ENCODE measurements at regions not wholly inside any gene's neighbourhood (a gene's known extent, or its start where the extent isn't known, plus 50 kb on each side); places are given as distances from the start of the nearest gene placed in this dataset.

GRCh38 chr2:66198873-66199272 is 236.1 kb upstream of the MEIS1 start:
- no peaks in the 10 kb centered on the region for H3K36me3 ChIP-seq (ENCODE audit: low read depth, missing control alignments)
- DNase-seq = no peak
- no peak overlapping the region for H3K27ac ChIP-seq
- H3K4me3 ChIP-seq = no peak overlapping the region
- TF ChIP-seq POLR2A (IDR thresholded peaks at IDR 0.05) (no peak), CTCF (IDR thresholded peaks at IDR 0.05) (no peak)
- H3K4me1 ChIP-seq = no peaks in the 10 kb centered on the region
- intact Hi-C loops (cut with DNase I; ENCODE audit: low total_unique reads) = no loop called here
- H3K27me3 ChIP-seq = no peaks in the 10 kb centered on the region
- no peaks in the 10 kb centered on the region for H3K9me3 ChIP-seq

DNA sequence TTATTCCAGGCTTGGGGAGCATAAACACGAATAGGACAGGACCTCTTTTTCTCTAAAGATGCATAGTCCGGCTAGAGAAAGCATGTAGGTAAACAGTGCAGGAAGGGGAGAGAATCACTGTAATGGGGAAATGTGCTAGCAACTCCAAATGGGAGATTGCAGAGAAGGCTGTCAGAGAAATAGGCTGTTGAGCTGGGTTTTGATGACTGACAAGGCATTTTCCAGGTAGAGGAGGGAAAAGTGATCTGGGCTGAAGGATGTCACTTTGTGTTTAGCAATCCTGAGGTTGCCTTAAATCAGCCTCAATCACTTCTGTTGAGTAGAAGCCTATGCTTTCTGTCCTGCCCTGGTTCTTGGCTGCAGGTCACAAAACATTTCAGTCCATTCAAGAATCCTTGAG is 242.0 kb upstream of the MEIS1 start:
- Histone ChIP-seq H3K4me1 (no peaks in the 10 kb centered on the region), H3K36me3 (ENCODE audit: low read depth, missing control alignments) (no peaks in the 10 kb centered on the region), H3K27ac (no peak overlapping the region), H3K4me3 (no peak overlapping the region), H3K27me3 (no peaks in the 10 kb centered on the region), H3K9me3 (no peaks in the 10 kb centered on the region)
- no peak for DNase-seq
- intact Hi-C loops (cut with DNase I; ENCODE audit: low total_unique reads) = no loop called here
- WGBS, 2 donors = 78 to 84% methylated on average over 2 of the region's 2 CpGs
- TF ChIP-seq CTCF (IDR thresholded peaks at IDR 0.05) (no peak), POLR2A (IDR thresholded peaks at IDR 0.05) (no peak)

DNA sequence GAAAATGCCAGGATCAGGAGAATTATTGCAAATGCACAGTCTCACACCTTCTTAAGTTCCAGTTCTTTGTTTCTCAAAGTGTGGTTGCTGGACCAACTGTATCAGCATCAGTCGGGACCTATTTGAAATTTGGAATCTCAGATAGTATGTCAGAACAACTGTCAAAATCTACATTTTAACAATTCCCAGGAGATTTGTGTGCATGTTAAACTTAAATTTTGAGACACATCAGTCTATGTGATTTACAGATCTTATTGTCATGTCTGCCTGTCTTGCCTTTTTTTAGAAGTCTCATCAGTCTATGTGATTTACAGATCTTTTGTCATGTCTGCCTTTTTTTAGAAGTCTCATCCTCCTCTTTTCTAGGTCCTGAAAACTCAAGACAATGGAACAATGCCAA is 243.6 kb upstream of the MEIS1 start:
- 79 to 92% methylated on average over 1 of the region's 1 CpG for WGBS, 2 donors
- no peak for DNase-seq
- TF ChIP-seq CTCF (IDR thresholded peaks at IDR 0.05) (no peak), POLR2A (IDR thresholded peaks at IDR 0.05) (no peak)

DNA sequence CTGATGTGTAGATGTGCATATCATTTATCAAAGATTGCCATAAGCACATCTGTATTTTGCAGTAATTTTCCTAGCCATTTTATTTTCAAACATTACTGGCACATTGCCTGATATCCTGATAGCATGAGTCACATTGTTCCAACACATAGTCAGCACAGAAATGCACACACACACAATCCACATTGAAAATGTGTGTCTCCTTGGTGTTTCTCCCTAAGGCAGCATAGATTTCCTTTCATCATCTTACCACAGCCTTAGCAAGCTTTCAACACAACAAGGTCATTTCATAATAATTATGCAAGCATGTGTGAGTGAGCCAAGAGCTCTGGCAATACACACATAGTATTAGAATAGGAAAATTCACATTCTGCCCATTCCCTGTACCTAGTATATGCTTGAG is 245.4 kb upstream of the MEIS1 start:
- TF ChIP-seq CTCF (IDR thresholded peaks at IDR 0.05) (no peak), POLR2A (IDR thresholded peaks at IDR 0.05) (no peak)
- intact Hi-C loops (cut with DNase I; ENCODE audit: low total_unique reads) = no loop called here
- DNase-seq = no peak

More for the DNA sequence above, 243.6 kb upstream of the MEIS1 start:
- Histone ChIP-seq H3K36me3 (ENCODE audit: low read depth, missing control alignments) (no peaks in the 10 kb centered on the region), H3K4me3 (no peak overlapping the region), H3K9me3 (no peaks in the 10 kb centered on the region), H3K4me1 (peaks cover 4% of the 10 kb centered on the region), H3K27ac (no peak overlapping the region), H3K27me3 (no peaks in the 10 kb centered on the region)
- intact Hi-C loops (cut with DNase I; ENCODE audit: low total_unique reads) = no loop called here

DNA sequence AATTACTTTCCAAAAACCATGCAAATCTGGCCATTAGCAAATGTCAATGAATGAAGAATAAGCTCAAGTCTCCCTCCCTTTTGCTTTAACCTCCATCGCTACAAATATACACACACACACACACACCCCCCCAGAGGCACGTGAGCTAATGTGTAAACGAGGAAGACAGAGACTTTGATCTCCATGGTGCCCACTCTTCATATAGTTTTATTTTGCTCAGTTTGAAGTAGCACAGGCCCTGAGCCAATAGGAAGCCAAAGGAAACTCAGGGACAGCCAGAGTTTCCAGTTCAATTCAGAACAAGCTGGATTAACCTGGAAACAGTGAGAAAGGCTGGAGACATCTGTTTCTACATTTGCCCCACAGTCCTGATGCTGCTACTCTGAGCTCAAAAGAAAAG is 248.4 kb upstream of the MEIS1 start:
- Histone ChIP-seq H3K9me3 (no peaks in the 10 kb centered on the region), H3K4me3 (no peak overlapping the region), H3K4me1 (peaks cover 4% of the 10 kb centered on the region), H3K27me3 (no peaks in the 10 kb centered on the region), H3K27ac (no peak overlapping the region), H3K36me3 (ENCODE audit: low read depth, missing control alignments) (no peaks in the 10 kb centered on the region)
- intact Hi-C loops (cut with DNase I; ENCODE audit: low total_unique reads) = no loop called here
- peak; percentile 23 for DNase-seq
- TF ChIP-seq CTCF (IDR thresholded peaks at IDR 0.05) = no peak
- TF ChIP-seq POLR2A (IDR thresholded peaks at IDR 0.05) = no peak
- 52 to 76% methylated on average over 3 of the region's 3 CpGs for WGBS, 2 donors

More for the DNA sequence above, 245.4 kb upstream of the MEIS1 start:
- no peaks in the 10 kb centered on the region for H3K36me3 ChIP-seq (ENCODE audit: low read depth, missing control alignments)
- H3K9me3 ChIP-seq = no peaks in the 10 kb centered on the region
- no peak overlapping the region for H3K27ac ChIP-seq
- H3K4me3 ChIP-seq = no peak overlapping the region
- H3K4me1 ChIP-seq = peaks cover 4% of the 10 kb centered on the region
- H3K27me3 ChIP-seq = no peaks in the 10 kb centered on the region
